ENCODE measurements at regions not wholly inside any gene's neighbourhood (a gene's known extent, or its start where the extent isn't known, plus 50 kb on each side); places are given as distances from the start of the nearest gene placed in this dataset.

- TF ChIP-seq ZBTB33 (IDR thresholded peaks at IDR 0.05; ENCODE audit: extremely low read depth, insufficient replicate concordance, low read length): no peak
Measured at GRCh38 chr3:164095279-164095678, 983.0 kb downstream of the SI start (continued).

DNA sequence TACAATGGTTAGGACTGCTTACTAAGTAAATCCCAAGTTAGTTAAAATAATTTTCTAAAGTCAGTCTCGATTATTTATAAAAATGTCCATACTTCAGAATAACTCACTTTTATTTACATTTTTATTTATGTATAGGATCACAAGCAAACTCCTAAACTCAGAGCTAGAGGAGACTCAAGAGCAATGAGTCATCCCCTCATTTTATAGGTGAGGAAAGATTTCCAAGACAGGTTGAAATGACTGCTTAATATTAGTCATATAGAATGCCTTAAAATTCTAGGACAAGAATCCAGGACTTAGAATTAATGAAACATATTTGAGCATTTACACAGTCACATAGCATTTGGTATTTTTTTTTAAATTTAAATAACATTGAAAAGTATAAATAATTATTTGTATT is 983.8 kb downstream of the SI start:
- intact Hi-C loops (cut with micrococcal nuclease): no loop called here
- no peak for DNase-seq (ENCODE audit: low read depth, low spot score)

More for the DNA sequence above, 983.8 kb downstream of the SI start:
- H3K9ac ChIP-seq (ENCODE audit: low read length): no peak overlapping the region
- no peaks in the 10 kb centered on the region for H3K4me1 ChIP-seq (ENCODE audit: control insufficient read depth in 1 of 2, insufficient read depth in 2 of 2, low read length in 2 of 2)
- no peaks in the 10 kb centered on the region for H4K20me1 ChIP-seq (ENCODE audit: insufficient read depth)
- no peak overlapping the region for H3K4me3 ChIP-seq (replicated peaks in 1 of 2; ENCODE audit: low read depth in 1 of 2, low read length in 2 of 2)
- no peak for TF ChIP-seq TCF7L2 (IDR thresholded peaks at IDR 0.05; ENCODE audit: borderline replicate concordance, extremely low read depth, insufficient read depth, insufficient read length)
- no peak for TF ChIP-seq YY1 (IDR thresholded peaks at IDR 0.05; ENCODE audit: extremely low read depth, insufficient replicate concordance, low read depth, low read length)
- TF ChIP-seq POLR2AphosphoS5 (IDR thresholded peaks at IDR 0.05; ENCODE audit: low read depth, low read length): no peak
- TF ChIP-seq CTCF (IDR thresholded peaks at IDR 0.05 in 2 of 3, conservative IDR thresholded peaks at IDR 0.05 in 1 of 3; ENCODE audit: borderline replicate concordance in 1 of 3, insufficient read depth in 1 of 3, low read depth in 2 of 3, low read length in 2 of 3): no peak
- no peak for TF ChIP-seq ELF1 (IDR thresholded peaks at IDR 0.05; ENCODE audit: borderline replicate concordance, low read depth)
- TF ChIP-seq ZFX (IDR thresholded peaks at IDR 0.05): no peak
- TF ChIP-seq ATF3 (IDR thresholded peaks at IDR 0.05): no peak
- no peak for TF ChIP-seq SIN3A (IDR thresholded peaks at IDR 0.05; ENCODE audit: low read depth)
- TF ChIP-seq FOSL1 (IDR thresholded peaks at IDR 0.05; ENCODE audit: low read depth): no peak
- TF ChIP-seq EZH2phosphoT487 (IDR thresholded peaks at IDR 0.05; ENCODE audit: borderline replicate concordance): no peak
- TF ChIP-seq CEBPB (IDR thresholded peaks at IDR 0.05; ENCODE audit: low read depth): no peak
- CTCF ChIA-PET: no interaction called here
- H3K27me3 ChIP-seq (ENCODE audit: insufficient read depth, low read length): no peaks in the 10 kb centered on the region
- no peak overlapping the region for H3K27ac ChIP-seq (ENCODE audit: low read depth, low read length)
- RAD21 ChIA-PET (ENCODE audit: low non-redundant PET in 1 of 2, low total read pairs in 2 of 2, uncharacterized antibody in 2 of 2, unreplicated experiment in 2 of 2): no interaction called here
- H3K9me2 ChIP-seq (ENCODE audit: insufficient read depth): no peaks in the 10 kb centered on the region
- H3K79me2 ChIP-seq (ENCODE audit: insufficient read depth, low read length): no peaks in the 10 kb centered on the region
- H3K9me3 ChIP-seq (ENCODE audit: control insufficient read depth in 1 of 2, insufficient read depth in 1 of 2, low read depth in 1 of 2, low read length in 2 of 2): no peaks in the 10 kb centered on the region
- no peaks in the 10 kb centered on the region for H3K36me3 ChIP-seq (ENCODE audit: control insufficient read depth in 1 of 2, insufficient read depth in 2 of 2, low read length in 2 of 2)
- H2AFZ ChIP-seq (ENCODE audit: low read depth, low read length, poor library complexity, severe bottlenecking): no peak overlapping the region
- no peak for ATAC-seq
- no peak overlapping the region for H3K4me2 ChIP-seq (ENCODE audit: low read length)
- POLR2A ChIA-PET: no interaction called here
- BruUV-seq (replicated peaks): no TSS peak

All from HCT116 (cell line).